ENCODE measurements at regions not wholly inside any gene's neighbourhood (a gene's known extent, or its start where the extent isn't known, plus 50 kb on each side); places are given as distances from the start of the nearest gene placed in this dataset.

DNA sequence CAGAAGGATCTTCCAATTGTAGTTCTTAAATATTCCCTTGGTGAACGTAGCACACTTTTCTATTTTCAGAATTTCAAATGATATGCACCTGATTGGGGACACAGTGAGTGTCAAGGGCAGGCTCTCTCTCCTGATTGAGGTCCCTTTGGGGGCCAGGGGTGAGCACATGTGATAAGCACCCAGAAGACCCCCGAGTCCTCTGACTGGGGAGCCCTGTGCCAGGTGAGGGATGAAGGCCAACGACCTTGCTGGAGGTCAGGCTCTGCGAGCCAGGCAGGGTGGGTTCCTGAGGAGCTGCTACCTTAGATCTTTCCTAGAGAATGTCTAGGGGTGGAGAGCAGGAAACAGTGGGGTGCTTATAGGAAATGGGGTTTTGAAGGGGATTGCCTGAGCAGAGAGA is 1253.9 kb downstream of the BRD1 start:
- TF ChIP-seq, protein P1, sequence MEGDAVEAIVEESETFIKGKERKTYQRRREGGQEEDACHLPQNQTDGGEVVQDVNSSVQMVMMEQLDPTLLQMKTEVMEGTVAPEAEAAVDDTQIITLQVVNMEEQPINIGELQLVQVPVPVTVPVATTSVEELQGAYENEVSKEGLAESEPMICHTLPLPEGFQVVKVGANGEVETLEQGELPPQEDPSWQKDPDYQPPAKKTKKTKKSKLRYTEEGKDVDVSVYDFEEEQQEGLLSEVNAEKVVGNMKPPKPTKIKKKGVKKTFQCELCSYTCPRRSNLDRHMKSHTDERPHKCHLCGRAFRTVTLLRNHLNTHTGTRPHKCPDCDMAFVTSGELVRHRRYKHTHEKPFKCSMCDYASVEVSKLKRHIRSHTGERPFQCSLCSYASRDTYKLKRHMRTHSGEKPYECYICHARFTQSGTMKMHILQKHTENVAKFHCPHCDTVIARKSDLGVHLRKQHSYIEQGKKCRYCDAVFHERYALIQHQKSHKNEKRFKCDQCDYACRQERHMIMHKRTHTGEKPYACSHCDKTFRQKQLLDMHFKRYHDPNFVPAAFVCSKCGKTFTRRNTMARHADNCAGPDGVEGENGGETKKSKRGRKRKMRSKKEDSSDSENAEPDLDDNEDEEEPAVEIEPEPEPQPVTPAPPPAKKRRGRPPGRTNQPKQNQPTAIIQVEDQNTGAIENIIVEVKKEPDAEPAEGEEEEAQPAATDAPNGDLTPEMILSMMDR (IDR thresholded peaks at IDR 0.05; ENCODE audit: unreplicated experiment in 3 of 3), result no peak
- Mint-ChIP-seq H3K9me3 (peaks cover 25% of the 10 kb centered on the region), H3K4me1 (peaks cover 9% of the 10 kb centered on the region), H3K36me3 (ENCODE audit: low read depth) (no peaks in the 10 kb centered on the region), H3K27me3 (ENCODE audit: low read depth) (peaks cover 34% of the 10 kb centered on the region), H3K4me3 (peak overlapping the region; percentile 73 to 81 (median 74)), H3K27ac (no peak overlapping the region)

DNA sequence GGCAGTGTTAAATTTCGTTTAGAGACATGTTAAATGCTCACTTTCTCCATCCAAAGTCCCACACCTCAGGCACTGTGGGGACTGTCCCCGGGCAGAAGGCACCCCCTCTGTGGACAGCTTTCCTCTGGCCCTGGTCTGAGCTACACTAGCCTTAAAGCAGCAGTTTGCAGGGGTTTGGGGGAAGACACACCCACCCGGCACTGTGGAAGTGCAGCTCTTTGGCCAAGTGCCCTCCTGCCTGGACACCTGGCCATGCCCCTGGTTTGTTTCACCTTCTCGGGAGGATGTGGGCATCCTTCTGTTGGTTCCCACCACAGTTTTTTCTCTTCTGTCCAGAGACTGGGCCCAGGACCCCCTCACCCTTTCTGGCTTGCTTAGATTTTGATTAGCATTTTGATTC is 1254.7 kb downstream of the BRD1 start:
- TF ChIP-seq, protein P1 (IDR thresholded peaks at IDR 0.05; ENCODE audit: unreplicated experiment in 3 of 3), result no peak
- Mint-ChIP-seq H3K4me1 (peaks cover 7% of the 10 kb centered on the region), H3K36me3 (ENCODE audit: low read depth) (no peaks in the 10 kb centered on the region), H3K9me3 (peaks cover 25% of the 10 kb centered on the region), H3K27me3 (ENCODE audit: low read depth) (peaks cover 33% of the 10 kb centered on the region), H3K27ac (no peak overlapping the region), H3K4me3 (no peak overlapping the region)

DNA sequence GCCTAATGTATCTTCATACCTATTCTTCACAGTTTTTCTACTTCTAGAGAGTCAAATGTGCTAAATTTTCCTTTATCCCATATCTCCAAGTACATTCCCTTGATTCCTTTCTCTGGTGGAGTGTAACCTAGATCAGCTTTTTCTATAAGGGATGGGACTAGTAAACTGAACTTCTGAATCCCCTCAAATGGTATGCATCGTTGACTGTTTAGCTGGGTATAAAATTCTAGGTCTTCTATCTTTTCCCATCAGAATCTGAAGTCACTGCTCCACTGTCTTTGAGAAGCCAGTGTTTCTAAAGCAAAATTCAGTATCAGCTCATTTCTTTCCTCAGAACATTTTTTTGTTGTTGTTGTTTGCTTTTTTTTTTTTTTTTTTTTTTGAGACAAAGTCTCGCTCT is 1256.8 kb downstream of the BRD1 start:
- no peak overlapping the region for H3K27ac Mint-ChIP-seq
- peaks cover 25% of the 10 kb centered on the region for H3K9me3 Mint-ChIP-seq
- no peak overlapping the region for H3K4me3 Mint-ChIP-seq
- TF ChIP-seq, protein P1 (IDR thresholded peaks at IDR 0.05; ENCODE audit: unreplicated experiment in 3 of 3), result no peak
- peaks cover 32% of the 10 kb centered on the region for H3K27me3 Mint-ChIP-seq (ENCODE audit: low read depth)
- peaks cover 5% of the 10 kb centered on the region for H3K4me1 Mint-ChIP-seq
- no peaks in the 10 kb centered on the region for H3K36me3 Mint-ChIP-seq (ENCODE audit: low read depth)

DNA sequence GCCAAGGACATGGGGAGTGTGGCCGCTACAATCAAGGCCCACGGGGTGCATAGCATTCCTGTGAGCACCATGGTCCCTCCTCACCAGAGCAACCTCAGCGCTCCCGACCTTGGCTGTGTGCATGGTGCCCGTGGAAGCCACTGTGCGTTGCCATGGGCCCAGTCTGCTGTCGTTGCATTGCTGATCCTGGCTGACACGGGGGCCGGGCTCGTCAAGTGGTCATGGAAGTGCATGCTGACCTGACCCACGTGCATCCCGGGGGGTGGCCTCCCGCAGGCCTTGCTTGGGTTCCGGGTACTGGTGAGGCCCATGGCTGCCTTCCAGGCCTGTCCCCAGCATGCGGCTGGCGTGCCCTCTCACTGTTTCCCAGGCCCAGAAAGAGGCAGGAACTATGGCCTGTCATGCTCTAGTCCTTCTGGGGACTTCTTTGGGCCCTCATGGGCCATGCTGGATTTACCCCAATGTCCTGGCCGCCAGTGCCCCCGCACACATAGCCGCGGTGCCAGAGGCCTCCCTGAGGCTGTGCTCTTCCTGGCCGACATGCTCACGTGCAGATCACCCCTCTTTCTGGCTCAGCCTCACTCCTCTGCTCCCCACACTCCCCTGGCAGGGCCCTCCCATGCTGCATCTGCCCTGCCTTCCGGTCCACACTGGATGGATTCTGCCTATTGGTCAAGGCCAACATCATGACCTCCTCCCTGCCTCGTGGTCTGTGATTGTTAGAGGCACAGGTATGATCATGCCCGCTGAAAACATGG is 1258.0 kb downstream of the BRD1 start:
- Mint-ChIP-seq H3K27me3 (ENCODE audit: low read depth) (peaks cover 29% of the 10 kb centered on the region), H3K9me3 (peaks cover 25% of the 10 kb centered on the region), H3K27ac (no peak overlapping the region), H3K36me3 (ENCODE audit: low read depth) (no peaks in the 10 kb centered on the region), H3K4me3 (no peak overlapping the region), H3K4me1 (peaks cover 2% of the 10 kb centered on the region)
- TF ChIP-seq, protein P1 (IDR thresholded peaks at IDR 0.05; ENCODE audit: unreplicated experiment in 3 of 3), result no peak

DNA sequence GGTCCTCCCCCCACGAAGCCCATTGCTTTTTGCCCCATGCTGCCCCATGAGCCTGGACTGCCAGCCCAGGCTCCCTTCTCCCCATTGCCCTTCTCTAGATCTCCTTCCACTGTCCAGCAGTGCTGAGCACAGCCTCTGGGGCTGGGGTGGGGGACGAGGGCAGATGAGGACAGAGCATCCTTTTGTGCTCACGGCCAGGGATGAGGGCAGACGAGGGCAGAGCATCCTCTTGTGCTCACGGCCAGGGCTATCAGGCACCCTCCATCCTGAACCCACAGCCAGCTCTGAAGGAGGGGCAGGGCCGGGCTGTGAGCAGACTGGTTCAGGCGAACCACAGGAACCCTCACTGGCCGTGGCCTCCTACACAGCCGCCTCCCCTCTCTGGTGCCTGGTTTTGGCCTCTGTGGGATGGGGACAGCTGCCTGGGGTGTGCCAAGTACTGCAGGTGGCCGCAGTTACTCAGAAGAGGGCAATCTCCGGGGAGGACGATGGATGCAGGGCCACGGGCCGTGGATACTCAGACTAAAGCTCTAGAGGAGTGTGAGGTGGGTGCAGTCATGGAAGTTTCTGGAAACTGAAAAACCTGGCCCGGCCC is 1258.8 kb downstream of the BRD1 start:
- H3K4me1 Mint-ChIP-seq, result no peaks in the 10 kb centered on the region
- TF ChIP-seq, protein P1 (IDR thresholded peaks at IDR 0.05; ENCODE audit: unreplicated experiment in 3 of 3), result no peak
- no peaks in the 10 kb centered on the region for H3K36me3 Mint-ChIP-seq (ENCODE audit: low read depth)
- no peak overlapping the region for H3K4me3 Mint-ChIP-seq
- no peak overlapping the region for H3K27ac Mint-ChIP-seq
- H3K27me3 Mint-ChIP-seq (ENCODE audit: low read depth), result peaks cover 21% of the 10 kb centered on the region
- H3K9me3 Mint-ChIP-seq, result peaks cover 25% of the 10 kb centered on the region

Measured in nephron (organoid).